GM21360 (cell line): ENCODE measurements at regions not wholly inside any gene's neighbourhood (a gene's known extent, or its start where the extent isn't known, plus 50 kb on each side); places are given as distances from the start of the nearest gene placed in this dataset.
"Not testable (repeated sequence)": the region's sequence is repeated elsewhere in the genome, so short reads cannot be mapped to it uniquely, and the experiment has no call there.

Source experiments
- ATAC-seq: cut with Tn5 transposase; IDR thresholded peaks from one replicate; pipeline ENCODE4 v1.9.1; 2021; ENCODE audit warnings: mild to moderate bottlenecking, moderate library complexity; ENCODE audit not compliant: unreplicated experiment

- ATAC-seq = no peak
Observed at GRCh38 chr7:47191316-47191715, 390.6 kb downstream of the TNS3 start.

DNA sequence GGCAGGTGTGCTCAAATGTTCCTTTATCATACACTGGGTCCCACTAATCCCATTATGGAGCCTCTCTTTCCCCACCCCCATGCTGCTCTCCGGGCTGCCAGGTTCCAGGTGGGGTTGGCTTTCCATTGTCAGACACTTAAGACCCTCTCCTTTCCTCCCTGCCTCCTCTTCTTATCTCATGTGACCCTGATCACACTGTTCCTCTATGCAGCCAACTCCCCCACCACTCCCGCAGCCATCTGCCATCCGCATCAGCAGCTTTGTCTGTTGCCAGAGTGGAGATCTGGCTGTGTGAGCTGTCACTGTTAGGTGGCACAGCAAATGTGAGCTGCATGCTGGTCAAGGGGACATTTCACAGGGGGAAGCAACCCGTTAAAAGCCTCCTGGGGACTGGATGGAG is 391.4 kb downstream of the TNS3 start:
- no peak for ATAC-seq

GRCh38 chr7:47188653-47189315 is 393.1 kb downstream of the TNS3 start:
- no peak for ATAC-seq

GRCh38 chr7:47188136-47188535 is 393.8 kb downstream of the TNS3 start:
- ATAC-seq = no peak

DNA sequence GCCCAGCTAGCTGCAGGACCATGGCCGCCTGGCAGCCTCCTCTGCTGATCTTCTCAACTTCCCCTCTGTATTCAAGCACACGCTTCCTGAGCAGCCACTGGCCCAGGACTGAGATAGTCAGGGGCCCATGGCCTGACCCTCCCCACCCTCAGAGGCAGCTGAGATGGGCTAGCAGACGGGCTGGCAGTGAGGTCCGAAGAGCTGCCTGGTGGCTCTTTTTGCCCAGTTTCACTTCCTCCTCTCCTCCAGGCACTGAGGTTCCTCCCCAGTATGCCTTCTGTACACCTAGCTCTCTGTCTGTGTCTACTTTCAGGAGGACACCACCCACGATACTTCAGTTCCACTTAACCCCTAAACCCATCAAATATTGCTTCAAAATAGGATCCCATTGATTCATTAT is 395.6 kb downstream of the TNS3 start:
- peak; percentile 78 for ATAC-seq

DNA sequence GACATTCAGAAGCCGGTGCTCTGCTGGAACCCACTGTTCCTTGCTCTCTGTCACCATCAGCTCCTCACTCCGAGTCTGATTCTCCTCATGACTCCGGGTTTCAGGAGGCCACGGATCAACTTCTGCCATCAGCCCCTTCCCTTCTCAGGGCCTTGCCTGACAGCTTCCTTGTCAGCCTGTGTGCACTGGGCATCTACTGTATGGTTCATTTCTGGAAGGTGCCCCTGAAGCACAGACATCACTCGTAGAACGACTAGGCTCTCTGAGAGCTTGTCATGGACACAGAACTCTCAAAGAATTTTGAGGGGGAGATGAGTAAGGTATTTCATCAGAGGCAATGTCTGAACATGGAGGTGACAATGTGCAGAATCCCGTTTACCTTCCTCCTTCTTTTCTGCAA is 396.1 kb downstream of the TNS3 start:
- ATAC-seq = no peak

GRCh38 chr7:47185170-47185569 is 396.7 kb downstream of the TNS3 start:
- ATAC-seq = no peak

GRCh38 chr7:47183862-47184590 is 397.9 kb downstream of the TNS3 start:
- ATAC-seq = no peak

DNA sequence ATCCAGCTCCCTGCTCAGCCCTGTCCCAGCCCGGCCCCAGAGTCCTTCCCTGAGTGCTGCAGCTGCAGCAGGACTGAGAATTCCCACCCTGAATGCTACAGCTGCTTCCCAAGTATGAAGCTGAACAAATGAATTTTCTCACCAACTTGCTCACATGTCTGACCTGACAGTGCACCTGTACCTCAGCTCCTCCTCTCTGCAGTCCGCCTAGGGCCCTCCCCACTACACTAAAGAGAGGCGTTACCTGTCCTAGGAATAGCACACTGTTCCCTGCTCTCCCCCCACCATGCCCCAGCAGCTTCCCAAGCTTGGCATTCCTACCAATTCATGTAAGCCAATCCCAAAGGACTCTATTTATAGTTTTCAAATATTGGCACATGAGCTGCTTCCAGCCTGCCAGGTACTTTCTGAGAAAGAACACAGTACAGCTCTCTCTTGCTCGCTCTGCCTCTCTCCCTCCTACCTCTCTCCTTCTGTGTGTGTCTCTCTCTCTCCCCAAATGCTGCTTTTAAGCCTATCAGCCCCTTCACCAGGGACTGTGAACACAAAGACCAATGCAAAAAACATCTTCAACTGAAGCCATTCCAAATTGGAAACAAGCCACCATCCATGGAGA is 400.1 kb downstream of the TNS3 start:
- no peak for ATAC-seq

DNA sequence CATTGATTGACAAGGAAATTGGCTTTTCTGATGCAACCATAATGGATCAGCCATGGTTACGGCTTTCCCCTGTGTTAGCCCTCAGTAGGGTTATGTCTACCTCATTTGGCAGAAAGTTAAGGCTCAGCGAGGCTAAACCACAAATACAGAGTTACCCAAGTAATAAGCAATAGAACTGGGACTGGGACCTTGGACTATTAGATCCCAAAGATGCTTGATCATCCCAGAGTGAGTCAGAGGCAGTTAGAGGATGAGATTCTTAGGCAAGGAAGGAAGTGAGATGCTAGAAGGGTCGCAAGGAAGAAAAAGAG is 401.4 kb downstream of the TNS3 start:
- no peak for ATAC-seq

GRCh38 chr7:47179812-47180515 is 401.9 kb downstream of the TNS3 start:
- ATAC-seq = no peak

DNA sequence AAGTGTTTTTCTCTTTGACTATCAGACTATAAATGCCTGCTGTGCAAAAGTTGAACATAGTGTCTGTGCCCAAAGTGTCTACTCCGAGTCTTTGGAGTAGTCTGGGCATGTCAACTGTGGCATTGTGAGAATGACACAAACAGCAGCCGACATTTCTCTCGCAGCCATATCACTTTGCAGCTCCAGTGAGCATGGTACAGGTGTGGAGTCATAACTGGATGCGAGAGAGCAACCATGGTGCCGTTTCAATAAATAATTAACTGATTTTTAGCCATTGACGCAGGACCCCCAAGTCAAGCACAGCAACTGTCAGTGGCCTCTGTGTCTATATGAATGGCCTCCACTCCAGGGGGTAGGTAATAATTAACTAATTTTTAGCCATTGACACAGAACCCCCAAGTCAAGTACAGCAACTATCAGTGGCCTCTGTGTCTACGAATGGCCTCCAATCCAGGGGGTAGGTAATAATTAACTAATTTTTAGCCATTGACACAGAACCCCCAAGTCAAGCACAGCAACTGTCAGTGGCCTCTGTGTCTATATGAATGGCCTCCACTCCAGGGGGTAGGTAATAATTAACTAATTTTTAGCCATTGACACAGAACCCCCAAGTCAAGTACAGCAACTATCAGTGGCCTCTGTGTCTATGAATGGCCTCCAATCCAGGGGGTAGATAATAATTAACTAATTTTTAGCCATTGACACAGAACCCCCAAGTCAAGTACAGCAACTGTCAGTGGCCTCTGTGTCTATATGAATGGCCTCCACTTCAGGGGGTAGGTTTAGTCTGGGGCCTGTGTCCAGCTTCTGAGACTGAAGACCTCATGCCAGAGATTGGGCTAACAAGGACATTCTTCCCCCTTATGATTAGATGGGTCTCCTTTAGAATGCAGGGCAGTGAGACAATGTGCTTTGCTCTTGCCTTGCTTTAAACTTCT is 409.0 kb downstream of the TNS3 start:
- not testable (repeated sequence) for ATAC-seq

DNA sequence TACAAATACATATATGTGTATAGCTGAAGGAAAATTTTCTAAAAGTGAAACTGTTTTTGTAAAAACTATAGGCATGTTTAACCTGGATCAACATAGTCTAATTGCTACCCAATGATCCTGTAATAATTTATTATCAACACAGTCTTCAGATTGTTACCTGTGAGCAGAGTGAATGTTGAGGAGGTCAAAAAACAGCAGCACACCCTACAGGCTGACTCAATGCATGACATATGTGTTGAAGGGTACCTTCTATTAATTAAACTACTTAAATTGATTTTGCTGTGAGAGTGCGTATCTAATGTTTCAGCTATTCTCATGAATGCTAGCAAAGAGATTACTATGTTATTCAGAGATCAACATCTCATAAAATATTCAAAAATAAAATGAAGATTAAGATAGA is 411.4 kb downstream of the TNS3 start:
- no peak for ATAC-seq

- ATAC-seq = no peak
Observed at GRCh38 chr7:47154791-47155190, 427.1 kb downstream of the TNS3 start.

DNA sequence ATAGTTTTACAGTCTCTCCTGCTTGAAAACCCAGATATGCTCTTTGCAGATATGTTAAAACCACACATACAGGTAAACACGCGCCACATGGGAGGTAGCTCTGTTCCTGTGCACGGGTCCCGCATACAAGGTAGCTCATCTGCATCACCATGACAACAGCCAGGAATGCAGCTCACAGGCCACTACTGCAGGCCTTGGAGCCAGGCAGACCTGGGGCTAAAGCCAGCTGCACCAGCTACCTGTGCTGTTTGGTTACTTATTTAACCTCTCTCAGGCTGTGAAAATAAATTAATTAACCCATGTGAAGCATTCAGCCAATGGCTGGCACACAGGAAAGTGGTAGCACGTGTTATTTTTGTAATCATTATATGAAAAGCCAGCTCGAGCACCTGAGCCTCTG is 428.3 kb downstream of the TNS3 start:
- no peak for ATAC-seq

- no peak for ATAC-seq
Observed at GRCh38 chr7:47153058-47153457, 428.9 kb downstream of the TNS3 start.

DNA sequence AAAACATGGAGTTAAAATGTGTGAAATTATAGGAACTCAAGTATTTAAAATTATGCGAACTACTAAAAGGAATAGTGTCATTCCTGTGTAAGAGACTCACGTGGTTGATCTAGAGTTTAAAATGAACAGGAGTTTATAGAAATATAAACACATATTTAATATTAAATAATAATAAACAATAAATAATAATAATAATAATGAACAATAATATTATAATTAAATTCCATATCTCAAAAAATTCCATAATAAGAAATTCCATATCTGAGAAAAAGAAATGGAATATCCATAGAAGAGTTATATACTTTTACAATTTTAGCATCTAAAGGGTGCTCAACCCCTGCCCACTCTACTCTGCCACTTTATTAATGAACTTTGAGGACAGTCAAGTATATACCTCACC is 429.6 kb downstream of the TNS3 start:
- no peak for ATAC-seq

DNA sequence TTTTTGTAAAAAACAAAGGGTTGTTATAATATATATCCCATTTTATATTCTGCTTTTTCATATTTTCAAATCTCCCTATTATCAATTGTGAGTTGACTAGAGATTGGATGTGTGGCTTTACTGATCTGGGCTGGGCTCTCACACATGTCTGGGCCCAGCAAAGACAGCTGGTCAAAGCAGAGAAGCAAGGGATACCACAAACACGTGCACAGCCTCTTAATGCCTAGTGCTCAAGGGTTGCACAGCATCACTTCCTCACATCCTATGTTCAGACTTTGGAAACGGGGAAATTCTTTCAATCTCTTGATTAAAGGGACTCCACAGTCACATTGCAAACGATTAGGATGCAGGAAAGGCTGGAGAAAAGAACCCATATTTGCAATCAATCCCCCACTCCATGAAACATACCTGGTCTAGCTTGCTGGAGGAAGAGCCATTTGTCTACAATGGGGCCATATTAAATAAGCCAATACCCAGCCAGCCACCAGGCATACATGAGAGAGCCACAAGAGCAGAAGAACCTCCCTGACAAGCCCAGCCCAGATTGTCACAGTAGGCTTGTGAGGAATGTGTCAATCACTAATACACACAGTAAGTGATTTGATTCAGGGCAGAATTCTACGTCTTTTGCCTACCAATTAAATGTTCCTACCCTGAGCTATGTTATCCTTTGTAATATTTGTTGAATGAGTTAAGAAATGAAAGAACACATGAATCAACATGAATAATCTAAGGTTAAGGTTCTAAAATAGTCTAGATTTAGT is 431.2 kb downstream of the TNS3 start:
- no peak for ATAC-seq

- ATAC-seq = no peak
Observed at GRCh38 chr7:47149971-47150370, 431.9 kb downstream of the TNS3 start.

DNA sequence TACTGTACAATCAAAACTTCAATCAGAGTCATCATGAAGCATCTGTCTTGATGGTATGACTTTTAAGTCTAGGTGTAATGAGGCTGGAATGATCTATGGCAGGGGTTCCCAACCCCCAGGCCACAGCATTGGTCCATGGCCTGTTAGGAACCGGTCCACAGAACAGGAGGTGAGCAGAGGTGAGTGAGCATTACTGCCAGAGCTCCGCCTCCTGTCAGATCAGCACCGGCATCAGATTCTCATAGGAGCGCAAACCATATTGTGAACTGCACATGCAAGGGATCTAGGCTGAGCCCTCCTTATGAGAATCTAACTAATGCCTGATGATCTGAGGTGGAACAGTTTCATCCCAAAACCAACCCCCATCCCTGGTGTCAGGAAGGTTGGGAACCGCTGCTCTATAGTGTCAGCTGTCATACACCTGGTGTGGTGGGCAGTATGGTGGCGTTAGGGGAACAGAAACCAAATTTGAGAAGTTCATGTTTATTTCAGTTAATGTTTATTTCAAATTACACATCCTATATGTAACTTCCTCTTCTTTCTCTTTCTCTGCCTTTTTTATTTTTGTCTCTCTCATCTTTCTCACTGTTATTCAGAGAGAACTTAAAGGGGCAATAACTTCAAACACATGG is 432.6 kb downstream of the TNS3 start:
- ATAC-seq = peak; percentile 68
